ENCODE measurements at regions not wholly inside any gene's neighbourhood (a gene's known extent, or its start where the extent isn't known, plus 50 kb on each side); places are given as distances from the start of the nearest gene placed in this dataset.

DNA sequence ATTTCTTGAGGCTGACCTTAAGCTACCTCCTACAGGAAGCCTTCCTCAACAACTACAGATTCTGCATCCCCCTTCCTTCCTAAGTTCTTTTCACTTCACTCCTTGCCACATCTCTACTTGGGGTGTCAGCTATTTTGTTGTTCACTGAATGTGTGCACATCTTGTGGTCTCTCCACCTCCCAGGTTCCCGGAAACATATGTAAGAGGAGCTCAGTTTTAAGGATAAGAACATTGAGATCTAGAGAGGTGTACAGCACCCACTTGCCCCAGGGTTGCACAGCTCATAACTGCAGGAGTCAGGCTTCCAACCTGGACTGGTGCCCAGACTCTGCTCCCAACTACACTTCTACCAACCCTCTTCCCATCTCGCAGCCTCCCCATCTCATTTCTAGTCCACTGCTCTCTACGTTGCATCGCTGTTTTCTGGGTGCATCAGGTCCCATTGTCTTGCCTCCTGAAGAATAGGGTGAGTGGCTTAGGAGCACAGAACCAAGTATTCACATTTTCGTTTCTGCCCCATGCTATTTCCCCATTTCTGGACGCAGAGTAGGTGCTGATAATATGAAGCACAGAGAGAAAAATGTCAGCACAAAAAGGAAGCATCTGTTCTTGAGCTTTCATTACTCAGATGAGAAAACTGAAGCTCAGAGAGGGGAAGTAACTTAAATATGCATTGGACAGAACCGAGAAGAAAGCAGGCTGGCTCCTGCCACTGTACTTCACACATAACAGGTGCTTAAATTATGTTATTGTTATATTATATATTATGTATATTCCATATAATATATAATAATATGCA, 292.0 kb upstream of the CCL2 start:
- H2AFZ ChIP-seq (ENCODE audit: low read length, unreplicated experiment): no peak overlapping the region
- no peaks in the 10 kb centered on the region for H3K36me3 ChIP-seq (ENCODE audit: insufficient read depth, low read length)
- H3K79me2 ChIP-seq (ENCODE audit: control insufficient read depth, insufficient read depth, low read length, unreplicated experiment): no peaks in the 10 kb centered on the region
- no peak overlapping the region for H3K4me3 ChIP-seq (ENCODE audit: low read depth, low read length)
- no peak overlapping the region for H3K27ac ChIP-seq (ENCODE audit: low read depth, low read length)
- H3K27me3 ChIP-seq (ENCODE audit: insufficient read depth, low read length): no peaks in the 10 kb centered on the region
- H3K4me1 ChIP-seq (ENCODE audit: control insufficient read depth, insufficient read depth, low read length, unreplicated experiment): no peaks in the 10 kb centered on the region

DNA sequence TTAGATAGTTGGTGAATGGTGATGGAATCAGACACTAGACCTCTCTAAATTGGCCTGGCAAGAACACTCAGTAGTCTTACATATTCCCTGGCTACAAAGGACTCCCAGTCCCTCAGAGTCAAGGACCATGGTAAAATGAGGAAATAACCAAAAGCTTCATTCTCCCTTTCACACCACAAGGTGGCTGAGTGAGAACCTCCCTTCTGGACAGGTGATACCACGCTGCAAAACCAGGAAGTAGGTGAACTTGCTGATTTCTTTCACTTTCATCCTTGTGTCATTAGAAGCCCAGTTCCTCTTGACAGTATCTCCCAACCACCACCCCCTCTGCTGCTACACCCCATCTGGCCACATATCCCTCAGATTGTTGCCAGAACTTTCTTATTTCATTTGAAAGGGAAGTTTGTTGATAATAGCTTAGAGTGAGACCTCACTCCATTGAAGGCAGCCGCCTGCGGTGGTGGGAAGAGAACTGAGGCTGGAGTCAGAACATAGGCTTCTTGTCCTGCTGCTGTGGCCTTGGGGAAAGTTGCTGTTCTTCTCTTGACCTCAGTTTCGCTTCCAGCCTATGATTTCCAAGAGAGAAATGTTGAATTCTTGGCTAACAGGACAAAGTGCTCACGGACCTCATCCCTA, 290.6 kb upstream of the CCL2 start:
- Histone ChIP-seq H3K4me3 (ENCODE audit: low read depth, low read length) (no peak overlapping the region), H3K4me1 (ENCODE audit: control insufficient read depth, insufficient read depth, low read length, unreplicated experiment) (no peaks in the 10 kb centered on the region), H3K79me2 (ENCODE audit: control insufficient read depth, insufficient read depth, low read length, unreplicated experiment) (no peaks in the 10 kb centered on the region), H2AFZ (ENCODE audit: low read length, unreplicated experiment) (no peak overlapping the region), H3K27me3 (ENCODE audit: insufficient read depth, low read length) (no peaks in the 10 kb centered on the region), H3K36me3 (ENCODE audit: insufficient read depth, low read length) (no peaks in the 10 kb centered on the region), H3K27ac (ENCODE audit: low read depth, low read length) (no peak overlapping the region)

DNA sequence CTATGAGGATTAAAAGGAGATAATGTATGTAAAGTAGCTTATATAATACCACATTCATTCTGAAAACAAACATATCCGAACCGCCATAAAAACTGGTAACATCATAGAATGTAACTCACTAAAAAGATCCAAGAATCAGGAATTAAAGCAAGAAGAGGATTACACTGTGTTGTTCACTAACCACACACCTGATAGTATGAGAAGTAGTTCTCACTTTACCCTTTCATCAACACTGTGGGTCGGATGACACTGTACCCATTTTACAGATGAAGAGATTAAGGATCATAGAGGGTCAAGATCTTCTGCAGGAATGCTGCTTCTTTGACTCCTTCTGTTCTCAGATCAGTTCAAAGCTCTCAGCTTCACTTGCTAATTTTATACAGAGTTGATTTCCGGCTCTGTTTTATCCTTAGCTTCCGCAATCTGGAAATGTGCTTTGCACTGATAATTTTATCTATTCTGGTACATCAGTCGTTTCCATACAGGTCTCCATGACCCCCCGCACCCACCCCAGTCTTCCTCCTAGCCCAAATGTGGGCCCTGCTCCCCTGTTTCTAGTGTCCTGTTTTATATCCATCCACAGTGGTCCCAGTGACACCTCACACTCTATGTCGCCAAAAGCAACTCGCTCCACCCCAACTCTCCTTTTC, 288.6 kb upstream of the CCL2 start:
- Histone ChIP-seq H3K4me3 (ENCODE audit: low read depth, low read length) (no peak overlapping the region), H3K36me3 (ENCODE audit: insufficient read depth, low read length) (no peaks in the 10 kb centered on the region), H3K27ac (ENCODE audit: low read depth, low read length) (no peak overlapping the region), H3K27me3 (ENCODE audit: insufficient read depth, low read length) (no peaks in the 10 kb centered on the region), H3K79me2 (ENCODE audit: control insufficient read depth, insufficient read depth, low read length, unreplicated experiment) (no peaks in the 10 kb centered on the region), H2AFZ (ENCODE audit: low read length, unreplicated experiment) (no peak overlapping the region), H3K4me1 (ENCODE audit: control insufficient read depth, insufficient read depth, low read length, unreplicated experiment) (no peaks in the 10 kb centered on the region)

DNA sequence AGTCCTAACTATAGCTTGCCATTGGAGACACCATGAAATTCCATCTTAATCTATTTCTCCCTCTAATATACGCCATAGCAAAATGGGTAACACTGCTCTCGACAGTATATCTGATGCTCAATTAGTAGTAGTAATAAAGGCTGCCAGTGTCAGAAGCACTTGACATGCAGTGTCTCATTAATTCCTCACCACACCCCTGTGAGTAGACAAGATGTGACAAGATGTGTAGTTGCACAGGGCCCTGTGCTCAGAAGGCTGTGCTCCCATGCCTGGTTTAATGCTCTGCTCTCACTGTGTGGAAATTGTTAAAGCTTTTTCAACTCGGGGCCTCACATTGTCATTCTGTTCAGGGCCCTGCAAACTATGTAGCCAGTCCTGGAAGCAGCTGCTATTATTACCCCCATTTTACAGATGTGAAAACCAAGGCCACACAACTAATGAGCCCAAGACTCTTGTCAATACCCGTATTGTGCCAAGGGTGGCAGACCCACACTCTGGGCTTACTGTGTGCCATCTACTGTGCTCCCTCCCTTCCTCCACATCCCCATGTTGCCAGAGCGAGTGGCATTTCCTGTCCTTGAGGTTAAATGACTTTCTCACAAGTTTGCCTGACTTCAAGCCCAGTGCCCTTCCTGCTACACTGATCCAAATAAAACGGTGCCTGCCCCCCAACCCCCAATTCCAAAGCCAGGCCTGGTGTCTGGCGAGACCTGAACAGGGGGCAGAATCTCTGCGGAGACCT, 287.3 kb upstream of the CCL2 start:
- Histone ChIP-seq H3K27ac (ENCODE audit: low read depth, low read length) (no peak overlapping the region), H3K4me3 (ENCODE audit: low read depth, low read length) (no peak overlapping the region), H3K36me3 (ENCODE audit: insufficient read depth, low read length) (no peaks in the 10 kb centered on the region)

DNA sequence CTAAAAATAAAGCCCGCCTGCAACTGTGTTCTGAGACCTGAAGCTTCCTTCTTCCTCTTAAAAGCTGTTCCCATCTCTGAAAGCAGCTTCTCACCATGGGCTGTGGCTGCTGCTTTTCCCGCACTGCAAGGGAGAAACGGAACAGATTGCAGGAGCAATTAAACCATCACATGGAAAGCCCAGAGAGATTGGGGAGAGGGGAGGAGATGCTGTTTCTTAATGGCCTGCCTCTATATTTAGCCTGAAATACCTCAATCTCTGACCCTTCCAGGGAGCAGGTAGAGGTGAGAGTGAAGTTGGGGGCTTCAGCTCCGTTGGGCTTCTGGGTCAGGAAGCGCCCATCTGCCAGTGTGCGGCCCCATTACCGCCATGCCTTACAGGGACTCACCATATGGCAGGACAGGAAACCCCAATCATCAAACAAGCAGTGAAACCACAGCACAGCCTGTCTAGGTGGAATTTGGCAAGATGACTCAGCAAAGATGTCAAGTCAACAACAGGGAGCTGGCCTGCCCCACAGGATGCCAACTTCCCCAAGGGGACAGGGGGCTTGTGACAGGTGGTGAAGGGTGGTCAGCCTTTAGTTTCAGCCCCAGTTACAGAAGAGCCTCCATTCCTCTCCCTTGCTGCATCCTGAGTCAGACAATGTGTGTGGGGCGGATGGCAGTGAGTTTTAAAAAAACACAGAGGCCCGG, 286.6 kb upstream of the CCL2 start:
- Histone ChIP-seq H3K27me3 (ENCODE audit: insufficient read depth, low read length) (no peaks in the 10 kb centered on the region), H3K36me3 (ENCODE audit: insufficient read depth, low read length) (no peaks in the 10 kb centered on the region), H2AFZ (ENCODE audit: low read length, unreplicated experiment) (no peak overlapping the region), H3K27ac (ENCODE audit: low read depth, low read length) (no peak overlapping the region), H3K79me2 (ENCODE audit: control insufficient read depth, insufficient read depth, low read length, unreplicated experiment) (no peaks in the 10 kb centered on the region), H3K4me1 (ENCODE audit: control insufficient read depth, insufficient read depth, low read length, unreplicated experiment) (no peaks in the 10 kb centered on the region), H3K4me3 (ENCODE audit: low read depth, low read length) (no peak overlapping the region)

More for the DNA sequence above, 287.3 kb upstream of the CCL2 start:
- Histone ChIP-seq H3K4me1 (ENCODE audit: control insufficient read depth, insufficient read depth, low read length, unreplicated experiment) (no peaks in the 10 kb centered on the region), H2AFZ (ENCODE audit: low read length, unreplicated experiment) (no peak overlapping the region), H3K79me2 (ENCODE audit: control insufficient read depth, insufficient read depth, low read length, unreplicated experiment) (no peaks in the 10 kb centered on the region), H3K27me3 (ENCODE audit: insufficient read depth, low read length) (no peaks in the 10 kb centered on the region)

DNA sequence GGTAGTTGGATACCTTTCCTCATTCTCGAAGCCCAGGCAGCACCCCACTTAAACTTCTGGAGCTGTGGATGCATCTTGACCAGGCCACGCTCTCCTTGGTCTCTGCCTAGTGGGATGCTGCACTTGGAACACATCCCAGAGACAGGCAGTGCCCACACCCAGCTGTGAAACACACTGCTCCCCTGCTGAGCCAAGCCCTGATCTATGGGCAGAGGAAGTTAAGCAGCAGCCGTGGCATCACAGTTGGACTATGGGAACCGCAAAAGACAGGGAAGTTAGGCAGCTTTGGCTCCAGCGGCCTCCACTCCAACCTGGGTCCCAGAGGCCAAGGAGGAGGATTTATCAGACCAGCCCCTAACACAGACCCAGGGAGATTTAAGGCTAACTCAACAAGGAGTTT, 284.8 kb upstream of the CCL2 start:
- no peaks in the 10 kb centered on the region for H3K4me1 ChIP-seq (ENCODE audit: control insufficient read depth, insufficient read depth, low read length, unreplicated experiment)
- no peak overlapping the region for H2AFZ ChIP-seq (ENCODE audit: low read length, unreplicated experiment)
- no peak overlapping the region for H3K4me3 ChIP-seq (ENCODE audit: low read depth, low read length)
- no peaks in the 10 kb centered on the region for H3K27me3 ChIP-seq (ENCODE audit: insufficient read depth, low read length)
- no peaks in the 10 kb centered on the region for H3K36me3 ChIP-seq (ENCODE audit: insufficient read depth, low read length)
- no peak overlapping the region for H3K27ac ChIP-seq (ENCODE audit: low read depth, low read length)
- H3K79me2 ChIP-seq (ENCODE audit: control insufficient read depth, insufficient read depth, low read length, unreplicated experiment): no peaks in the 10 kb centered on the region

DNA sequence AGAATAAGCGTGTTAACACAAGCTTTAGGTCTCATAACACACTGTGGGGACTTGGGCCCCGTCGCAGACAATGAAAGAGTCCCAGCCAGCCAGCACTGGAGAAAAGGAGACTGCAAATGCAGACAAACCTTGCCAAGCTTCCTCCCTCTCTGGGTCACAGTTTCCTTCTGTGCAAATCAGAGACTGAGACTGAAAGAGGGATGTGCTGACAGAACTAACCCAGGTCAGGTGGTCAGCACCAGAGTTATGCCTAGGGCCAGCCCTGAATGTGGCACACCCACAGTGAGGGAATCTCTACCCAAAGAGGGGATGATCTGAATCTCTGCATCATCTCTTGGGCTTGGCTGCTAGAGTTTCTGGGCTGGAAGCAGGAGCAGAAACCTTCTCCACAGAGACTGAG, 282.3 kb upstream of the CCL2 start:
- no peak overlapping the region for H2AFZ ChIP-seq (ENCODE audit: low read length, unreplicated experiment)
- H3K27ac ChIP-seq (ENCODE audit: low read depth, low read length): no peak overlapping the region
- H3K4me1 ChIP-seq (ENCODE audit: control insufficient read depth, insufficient read depth, low read length, unreplicated experiment): no peaks in the 10 kb centered on the region

DNA sequence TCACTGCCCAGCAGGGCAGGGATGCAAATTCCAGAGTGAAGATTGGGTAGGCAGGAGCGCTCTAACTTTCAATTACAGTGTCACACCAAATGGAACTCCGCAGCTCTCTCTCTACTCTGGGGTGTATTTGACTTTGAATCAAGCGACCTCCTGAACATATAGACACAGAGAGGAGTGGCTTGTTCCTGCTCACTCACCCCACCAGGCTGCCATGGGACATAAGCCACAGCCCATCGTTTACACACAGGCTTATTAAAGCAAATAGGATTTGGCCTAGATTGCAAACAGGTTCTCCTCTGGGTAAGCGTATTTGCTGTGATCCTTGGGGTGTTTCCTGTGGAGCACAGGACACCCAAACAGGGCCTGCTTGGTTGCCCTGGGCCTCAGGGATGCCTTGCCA, 281.6 kb upstream of the CCL2 start:
- Histone ChIP-seq H3K79me2 (ENCODE audit: control insufficient read depth, insufficient read depth, low read length, unreplicated experiment) (no peaks in the 10 kb centered on the region), H3K27ac (ENCODE audit: low read depth, low read length) (no peak overlapping the region), H2AFZ (ENCODE audit: low read length, unreplicated experiment) (no peak overlapping the region), H3K27me3 (ENCODE audit: insufficient read depth, low read length) (no peaks in the 10 kb centered on the region), H3K4me3 (ENCODE audit: low read depth, low read length) (no peak overlapping the region), H3K36me3 (ENCODE audit: insufficient read depth, low read length) (no peaks in the 10 kb centered on the region), H3K4me1 (ENCODE audit: control insufficient read depth, insufficient read depth, low read length, unreplicated experiment) (no peaks in the 10 kb centered on the region)

More for the DNA sequence above, 282.3 kb upstream of the CCL2 start:
- H3K27me3 ChIP-seq (ENCODE audit: insufficient read depth, low read length): no peaks in the 10 kb centered on the region
- H3K4me3 ChIP-seq (ENCODE audit: low read depth, low read length): no peak overlapping the region
- no peaks in the 10 kb centered on the region for H3K36me3 ChIP-seq (ENCODE audit: insufficient read depth, low read length)
- no peaks in the 10 kb centered on the region for H3K79me2 ChIP-seq (ENCODE audit: control insufficient read depth, insufficient read depth, low read length, unreplicated experiment)

DNA sequence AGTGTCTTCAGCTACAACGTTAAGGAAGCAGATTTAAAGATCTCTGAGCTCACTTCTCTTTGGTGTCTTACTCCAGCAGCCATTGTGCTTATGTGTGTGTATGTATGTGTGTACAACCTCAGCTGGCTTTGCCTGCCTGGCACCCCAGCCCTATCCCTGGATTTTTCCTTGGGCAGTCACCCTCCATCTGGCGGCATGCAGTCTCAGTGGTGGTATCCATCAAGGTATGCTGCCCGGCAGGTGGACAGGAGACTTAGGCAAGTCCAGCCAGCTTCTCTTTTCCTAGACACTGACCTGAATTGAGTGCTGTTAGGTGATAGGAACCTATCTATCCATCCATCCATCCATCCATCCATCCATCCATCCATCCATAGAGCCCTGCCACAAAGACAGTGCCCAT, 280.8 kb upstream of the CCL2 start:
- H3K27me3 ChIP-seq (ENCODE audit: insufficient read depth, low read length): no peaks in the 10 kb centered on the region
- H3K4me3 ChIP-seq (ENCODE audit: low read depth, low read length): no peak overlapping the region
- H2AFZ ChIP-seq (ENCODE audit: low read length, unreplicated experiment): no peak overlapping the region
- H3K4me1 ChIP-seq (ENCODE audit: control insufficient read depth, insufficient read depth, low read length, unreplicated experiment): no peaks in the 10 kb centered on the region
- H3K27ac ChIP-seq (ENCODE audit: low read depth, low read length): no peak overlapping the region
- no peaks in the 10 kb centered on the region for H3K79me2 ChIP-seq (ENCODE audit: control insufficient read depth, insufficient read depth, low read length, unreplicated experiment)
- no peaks in the 10 kb centered on the region for H3K36me3 ChIP-seq (ENCODE audit: insufficient read depth, low read length)

DNA sequence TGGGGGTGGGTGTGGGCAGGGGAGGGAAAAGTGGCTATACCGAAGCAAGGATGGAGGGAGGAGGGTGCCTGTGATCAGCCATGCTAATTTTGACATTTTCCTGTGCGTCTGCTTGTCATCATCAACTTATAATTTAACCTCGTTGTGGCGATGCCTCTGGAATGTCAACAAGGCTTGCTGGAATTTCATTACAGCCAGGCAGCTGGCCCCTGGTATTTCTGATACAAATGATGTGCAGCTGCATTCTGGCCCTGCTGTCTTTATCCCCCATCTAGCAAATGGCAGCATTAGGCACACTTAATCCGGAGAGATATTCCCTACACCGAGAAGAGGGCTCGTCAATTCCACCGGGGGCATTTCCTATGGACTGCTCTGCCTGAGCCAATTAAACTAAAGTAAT, 278.3 kb upstream of the CCL2 start:
- Histone ChIP-seq H3K27ac (ENCODE audit: low read depth, low read length) (no peak overlapping the region), H3K4me1 (ENCODE audit: control insufficient read depth, insufficient read depth, low read length, unreplicated experiment) (no peaks in the 10 kb centered on the region), H3K79me2 (ENCODE audit: control insufficient read depth, insufficient read depth, low read length, unreplicated experiment) (no peaks in the 10 kb centered on the region), H2AFZ (ENCODE audit: low read length, unreplicated experiment) (no peak overlapping the region), H3K4me3 (ENCODE audit: low read depth, low read length) (no peak overlapping the region), H3K27me3 (ENCODE audit: insufficient read depth, low read length) (no peaks in the 10 kb centered on the region), H3K36me3 (ENCODE audit: insufficient read depth, low read length) (no peaks in the 10 kb centered on the region)
